Rectal smooth muscle tissue (tissue), 1 donor: ENCODE measurements at regions not wholly inside any gene's neighbourhood (a gene's known extent, or its start where the extent isn't known, plus 50 kb on each side); places are given as distances from the start of the nearest gene placed in this dataset.

Experiments
- H3K27ac ChIP-seq: one replicate; pipeline ENCODE4 v1.7.0; 2013; ENCODE audit warnings: low read depth, low read length, inconsistent platforms
- H3K27me3 ChIP-seq: one replicate; pipeline ENCODE4 v1.7.0; 2013; ENCODE audit warnings: low read length; ENCODE audit not compliant: control insufficient read depth, insufficient read depth
- H3K36me3 ChIP-seq: one replicate; pipeline ENCODE4 v1.7.0; 2013; ENCODE audit warnings: low read length; ENCODE audit not compliant: control insufficient read depth, insufficient read depth
- H3K4me1 ChIP-seq: one replicate; pipeline ENCODE4 v1.7.0; 2013; ENCODE audit warnings: low read length; ENCODE audit not compliant: control insufficient read depth, insufficient read depth
- H3K4me3 ChIP-seq: one replicate; pipeline ENCODE4 v1.7.0; 2013; ENCODE audit warnings: low read length
- H3K9ac ChIP-seq: one replicate; pipeline ENCODE4 v1.7.0; 2013; ENCODE audit warnings: low read length

GRCh38 chr4:165656399-165656798, 216.6 kb upstream of the TLL1 start:
- H3K4me1 ChIP-seq: no peaks in the 10 kb centered on the region
- no peak overlapping the region for H3K4me3 ChIP-seq
- H3K9ac ChIP-seq: no peak overlapping the region
- H3K36me3 ChIP-seq: no peaks in the 10 kb centered on the region
- H3K27ac ChIP-seq: no peak overlapping the region
- H3K27me3 ChIP-seq: no peaks in the 10 kb centered on the region

GRCh38 chr4:165656829-165657490, 216.1 kb upstream of the TLL1 start:
- no peak overlapping the region for H3K4me3 ChIP-seq
- no peak overlapping the region for H3K9ac ChIP-seq
- H3K27me3 ChIP-seq: no peaks in the 10 kb centered on the region
- H3K4me1 ChIP-seq: no peaks in the 10 kb centered on the region
- H3K36me3 ChIP-seq: no peaks in the 10 kb centered on the region
- H3K27ac ChIP-seq: no peak overlapping the region

- Histone ChIP-seq H3K36me3 (no peaks in the 10 kb centered on the region), H3K4me1 (no peaks in the 10 kb centered on the region), H3K27ac (no peak overlapping the region), H3K9ac (no peak overlapping the region), H3K4me3 (no peak overlapping the region), H3K27me3 (no peaks in the 10 kb centered on the region)
These were observed 210.7 kb upstream of the TLL1 start for GRCh38 chr4:165662341-165662740.

- no peak overlapping the region for H3K4me3 ChIP-seq
- H3K27me3 ChIP-seq: no peaks in the 10 kb centered on the region
- H3K4me1 ChIP-seq: no peaks in the 10 kb centered on the region
- H3K9ac ChIP-seq: no peak overlapping the region
- H3K27ac ChIP-seq: no peak overlapping the region
- no peaks in the 10 kb centered on the region for H3K36me3 ChIP-seq
These were observed 209.6 kb upstream of the TLL1 start for GRCh38 chr4:165663411-165663810.

GRCh38 chr4:165666836-165667235, 206.2 kb upstream of the TLL1 start:
- Histone ChIP-seq H3K4me3 (no peak overlapping the region), H3K27ac (no peak overlapping the region), H3K9ac (no peak overlapping the region), H3K4me1 (no peaks in the 10 kb centered on the region), H3K36me3 (no peaks in the 10 kb centered on the region), H3K27me3 (no peaks in the 10 kb centered on the region)

- H3K36me3 ChIP-seq: no peaks in the 10 kb centered on the region
- no peaks in the 10 kb centered on the region for H3K27me3 ChIP-seq
- no peaks in the 10 kb centered on the region for H3K4me1 ChIP-seq
- no peak overlapping the region for H3K4me3 ChIP-seq
- no peak overlapping the region for H3K9ac ChIP-seq
- H3K27ac ChIP-seq: no peak overlapping the region
These were observed 205.1 kb upstream of the TLL1 start for GRCh38 chr4:165667969-165668368.

GRCh38 chr4:165668694-165669093, 204.3 kb upstream of the TLL1 start:
- H3K27ac ChIP-seq: no peak overlapping the region
- no peak overlapping the region for H3K9ac ChIP-seq
- H3K4me3 ChIP-seq: no peak overlapping the region
- no peaks in the 10 kb centered on the region for H3K36me3 ChIP-seq
- no peaks in the 10 kb centered on the region for H3K27me3 ChIP-seq
- H3K4me1 ChIP-seq: no peaks in the 10 kb centered on the region

- no peaks in the 10 kb centered on the region for H3K4me1 ChIP-seq
- H3K4me3 ChIP-seq: no peak overlapping the region
- H3K36me3 ChIP-seq: no peaks in the 10 kb centered on the region
- no peak overlapping the region for H3K9ac ChIP-seq
- H3K27me3 ChIP-seq: no peaks in the 10 kb centered on the region
- no peak overlapping the region for H3K27ac ChIP-seq
These were observed 196.0 kb upstream of the TLL1 start for GRCh38 chr4:165677081-165677480.

- no peak overlapping the region for H3K4me3 ChIP-seq
- H3K4me1 ChIP-seq: no peaks in the 10 kb centered on the region
- no peaks in the 10 kb centered on the region for H3K36me3 ChIP-seq
- H3K27ac ChIP-seq: no peak overlapping the region
- H3K9ac ChIP-seq: no peak overlapping the region
- no peaks in the 10 kb centered on the region for H3K27me3 ChIP-seq
These were observed 194.7 kb upstream of the TLL1 start for GRCh38 chr4:165678236-165678935.

- Histone ChIP-seq H3K4me1 (no peaks in the 10 kb centered on the region), H3K36me3 (no peaks in the 10 kb centered on the region), H3K4me3 (no peak overlapping the region), H3K27ac (no peak overlapping the region), H3K9ac (no peak overlapping the region), H3K27me3 (no peaks in the 10 kb centered on the region)
These were observed 194.1 kb upstream of the TLL1 start for GRCh38 chr4:165678936-165679325.

- Histone ChIP-seq H3K36me3 (no peaks in the 10 kb centered on the region), H3K4me1 (no peaks in the 10 kb centered on the region), H3K27me3 (no peaks in the 10 kb centered on the region), H3K4me3 (no peak overlapping the region), H3K9ac (no peak overlapping the region), H3K27ac (no peak overlapping the region)
These were observed 192.2 kb upstream of the TLL1 start for GRCh38 chr4:165680821-165681220.

GRCh38 chr4:165682611-165683010, 190.4 kb upstream of the TLL1 start:
- Histone ChIP-seq H3K36me3 (no peaks in the 10 kb centered on the region), H3K4me1 (no peaks in the 10 kb centered on the region), H3K27me3 (no peaks in the 10 kb centered on the region), H3K27ac (no peak overlapping the region), H3K9ac (no peak overlapping the region), H3K4me3 (no peak overlapping the region)

- H3K36me3 ChIP-seq: no peaks in the 10 kb centered on the region
- H3K27ac ChIP-seq: no peak overlapping the region
- no peaks in the 10 kb centered on the region for H3K4me1 ChIP-seq
- no peaks in the 10 kb centered on the region for H3K27me3 ChIP-seq
- no peak overlapping the region for H3K4me3 ChIP-seq
- no peak overlapping the region for H3K9ac ChIP-seq
These were observed 188.7 kb upstream of the TLL1 start for GRCh38 chr4:165684177-165684805.
